Endothelial cell of umbilical vein (primary cell): ENCODE measurements at regions not wholly inside any gene's neighbourhood (a gene's known extent, or its start where the extent isn't known, plus 50 kb on each side); places are given as distances from the start of the nearest gene placed in this dataset.

Source experiments
- BruUV-seq: library from RNA; stranded (reverse); fragments of 400-500 nt; replicated peaks from 2 replicates; lab custom pipeline; 2021; lab: Mats Ljungman, UMichigan
- CTCF ChIA-PET: fragments of 300-600, 350-600 bp; sonication (Branson Sonifier 250); formaldehyde crosslinking; loops from one replicate; lab custom pipeline; 2021; ENCODE audit warnings: antibody characterized with exemption, inconsistent platforms; lab: Charles Lee
- POLR2A ChIA-PET: fragments of 300-600, 350-600 bp; sonication (Branson Sonifier 250); formaldehyde crosslinking; loops from one replicate; lab custom pipeline; 2021; ENCODE audit warnings: antibody characterized with exemption, inconsistent platforms; lab: Charles Lee
- DNase-seq: peaks from one replicate; pipeline ENCODE4 v3.0.0-alpha.2; 2011; ENCODE audit warnings: low read depth, low spot score
- FAIRE-seq: peaks from 2 replicates; lab custom pipeline; 2011; peaks lifted over from hg19 to GRCh38; lab: Jason Lieb, UNC
- H2AFZ ChIP-seq: 2 replicates; pipeline ENCODE4 v1.6.0; 2012; ENCODE audit warnings: low read depth, low read length, control low read depth, inconsistent platforms
- H3K27ac ChIP-seq: 2 replicates; pipeline ENCODE4 v1.5.1; 2011; ENCODE audit warnings: low read depth, mild to moderate bottlenecking, control low read depth, low read length, moderate library complexity; ENCODE audit not compliant: insufficient read depth
- H3K27me3 ChIP-seq, 2 experiments: 2 replicates each; pipeline versions ENCODE4 v1.6.0 to v1.6.1; 2011; ENCODE audit warnings: low read length in 2 of 2, mixed read lengths in 1 of 2; ENCODE audit not compliant: control insufficient read depth in 2 of 2, insufficient read depth in 2 of 2
- H3K36me3 ChIP-seq, 2 experiments: 2 replicates in 1 of 2; 3 replicates in 1 of 2; pipeline ENCODE4 v1.5.1; 2011; ENCODE audit warnings: low read length in 2 of 2, mild to moderate bottlenecking in 1 of 2, moderate library complexity in 1 of 2; ENCODE audit not compliant: control insufficient read depth in 2 of 2, insufficient read depth in 2 of 2; ENCODE audit errors: extremely low read depth in 1 of 2
- H3K4me1 ChIP-seq: 3 replicates; pipeline ENCODE4 v1.5.1; 2011; ENCODE audit warnings: mild to moderate bottlenecking, low read length; ENCODE audit not compliant: control insufficient read depth, insufficient read depth; ENCODE audit errors: extremely low read depth
- H3K4me2 ChIP-seq: 2 replicates; pipeline ENCODE4 v1.6.1; 2011; ENCODE audit warnings: low read length, control low read depth, mixed read lengths; ENCODE audit not compliant: insufficient read depth
- H3K4me3 ChIP-seq, 3 experiments: fragments of 200-600 bp in 1 of 3; sonication (generic), shearing (Covaris generic) in 1 of 3; replicated peaks in 1 of 3; 2 replicates each; pipeline ENCODE4 v1.5.1; 2011 to 2016; ENCODE audit warnings: control low read depth in 3 of 3, low read length in 3 of 3, mild to moderate bottlenecking in 2 of 3, inconsistent platforms in 1 of 3, low read depth in 1 of 3, moderate library complexity in 1 of 3; ENCODE audit not compliant: insufficient read depth in 1 of 3
- H3K79me2 ChIP-seq: 2 replicates; pipeline ENCODE4 v1.6.0; 2012; ENCODE audit warnings: low read length, inconsistent platforms; ENCODE audit not compliant: control insufficient read depth, insufficient read depth
- H3K9ac ChIP-seq: replicated peaks from 2 replicates; pipeline ENCODE3; 2011; ENCODE audit warnings: low read length, control low read depth; ENCODE audit not compliant: insufficient read depth; ENCODE audit errors: extremely low read depth
- H3K9me1 ChIP-seq: replicated peaks from 3 replicates; pipeline ENCODE4 v1.6.0; 2011; ENCODE audit warnings: mild to moderate bottlenecking, low read length; ENCODE audit not compliant: control insufficient read depth, insufficient read depth; ENCODE audit errors: extremely low read depth
- H3K9me3 ChIP-seq: replicated peaks from 2 replicates; pipeline ENCODE4 v1.5.1; 2012; ENCODE audit warnings: low read length, inconsistent platforms; ENCODE audit not compliant: control insufficient read depth, insufficient read depth
- H4K20me1 ChIP-seq: replicated peaks from 2 replicates; pipeline ENCODE3; 2011; ENCODE audit warnings: mild to moderate bottlenecking, low read length; ENCODE audit not compliant: control insufficient read depth, insufficient read depth; ENCODE audit errors: extremely low read depth
- EZH2 ChIP-seq: IDR thresholded peaks from 2 replicates; pipeline ENCODE4 v1.6.1; 2012; ENCODE audit warnings: borderline replicate concordance, low read depth, mild to moderate bottlenecking, moderate library complexity, low read length, inconsistent platforms; ENCODE audit not compliant: severe bottlenecking
- FOS ChIP-seq: IDR thresholded peaks from 2 replicates; pipeline ENCODE4 v1.6.1; 2011; ENCODE audit warnings: mild to moderate bottlenecking, low read length, moderate library complexity, borderline replicate concordance; ENCODE audit not compliant: insufficient read depth
- GATA2 ChIP-seq: IDR thresholded peaks from 2 replicates; pipeline ENCODE4 v1.7.0; 2011; ENCODE audit warnings: low read depth, mild to moderate bottlenecking, moderate library complexity, mixed read lengths, low read length; ENCODE audit not compliant: insufficient read length, insufficient read depth
- JUN ChIP-seq: IDR thresholded peaks from 2 replicates; pipeline ENCODE4 v1.6.1; 2011; ENCODE audit warnings: borderline replicate concordance, low read depth; ENCODE audit not compliant: insufficient read length, insufficient read depth
- MYC ChIP-seq: IDR thresholded peaks from one replicate; pipeline ENCODE4 v1.6.1; 2011; ENCODE audit warnings: mild to moderate bottlenecking, low read depth, low read length
- POLR2A ChIP-seq: IDR thresholded peaks from 2 replicates; pipeline ENCODE4 v1.6.1; 2012; ENCODE audit warnings: low read depth, mild to moderate bottlenecking, control low read depth, low read length
- POLR2AphosphoS5 ChIP-seq: IDR thresholded peaks from 2 replicates; pipeline ENCODE4 v1.6.1; 2012; ENCODE audit warnings: low read depth, mild to moderate bottlenecking, control low read depth, low read length, moderate library complexity; ENCODE audit not compliant: insufficient read depth
- dilution Hi-C: fragments of 300-500 bp; cut with MboI; formaldehyde crosslinking; loops from one replicate; pipeline ENCODE4 v1.15.0; 2019; ENCODE audit warnings: low sequenced_read_pairs; ENCODE audit not compliant: extremely low pct_ligation_motif_present
- intact Hi-C: fragments of 100-400 bp; cut with micrococcal nuclease; formaldehyde crosslinking; loops from one replicate; pipeline ENCODE4 v1.10.0; 2022
- TF ChIP-seq, protein P1 (sequence below): IDR thresholded peaks from 2 replicates; pipeline ENCODE4 v1.6.1; 2011; ENCODE audit not compliant: insufficient read depth, insufficient read length
- TF ChIP-seq, protein P2 (sequence below), 2 donors: IDR thresholded peaks; 1 replicate in 1 of 2; 2 replicates in 1 of 2; pipeline ENCODE4 v1.5.1; 2011; ENCODE audit warnings: low read length in 2 of 2, mild to moderate bottlenecking in 2 of 2, moderate library complexity in 2 of 2, control low read depth in 1 of 2, inconsistent platforms in 1 of 2, low read depth in 1 of 2; ENCODE audit not compliant: insufficient read depth in 1 of 2; ENCODE audit errors: extremely low read depth in 1 of 2

DNA sequence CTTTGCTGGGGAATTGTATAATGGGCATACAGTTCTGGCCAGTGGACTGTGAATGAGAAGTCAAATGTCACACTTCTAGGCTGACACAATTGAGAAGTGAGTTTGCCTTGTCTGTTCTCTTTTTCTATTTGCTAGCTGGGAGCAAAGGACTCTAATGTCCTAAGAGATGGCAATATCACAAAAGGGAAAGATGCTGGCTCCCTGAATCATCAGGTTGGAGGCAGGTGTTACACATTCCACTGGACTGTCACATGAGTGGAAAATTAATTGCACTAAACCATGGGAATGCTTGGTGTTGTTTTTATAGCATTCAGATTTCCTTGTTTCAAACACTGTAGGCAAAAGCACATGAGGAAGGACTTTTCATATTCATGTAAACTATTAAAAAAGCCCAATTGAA lies 388.3 kb downstream of the ADAM29 start:
- H3K4me1 ChIP-seq = no peaks in the 10 kb centered on the region
- peaks cover 2% of the 10 kb centered on the region for H3K9me3 ChIP-seq
- no peak overlapping the region for H3K4me3 ChIP-seq
- H3K79me2 ChIP-seq = no peaks in the 10 kb centered on the region
- no peaks in the 10 kb centered on the region for H4K20me1 ChIP-seq
- no peak overlapping the region for H2AFZ ChIP-seq
- intact Hi-C loops = no loop called here
- no peaks in the 10 kb centered on the region for H3K27me3 ChIP-seq
- FAIRE-seq = no peak
- no peak overlapping the region for H3K4me2 ChIP-seq
- no TSS peak for BruUV-seq
- POLR2A ChIA-PET = no interaction called here
- DNase-seq = no peak
- no peaks in the 10 kb centered on the region for H3K9me1 ChIP-seq
- no peaks in the 10 kb centered on the region for H3K36me3 ChIP-seq
- TF ChIP-seq FOS (no peak), JUN (no peak), GATA2 (no peak), MYC (no peak), EZH2 (no peak), POLR2AphosphoS5 (no peak), POLR2A (no peak)
- TF ChIP-seq, protein P1, sequence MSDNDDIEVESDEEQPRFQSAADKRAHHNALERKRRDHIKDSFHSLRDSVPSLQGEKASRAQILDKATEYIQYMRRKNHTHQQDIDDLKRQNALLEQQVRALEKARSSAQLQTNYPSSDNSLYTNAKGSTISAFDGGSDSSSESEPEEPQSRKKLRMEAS = no peak
- TF ChIP-seq, protein P2, sequence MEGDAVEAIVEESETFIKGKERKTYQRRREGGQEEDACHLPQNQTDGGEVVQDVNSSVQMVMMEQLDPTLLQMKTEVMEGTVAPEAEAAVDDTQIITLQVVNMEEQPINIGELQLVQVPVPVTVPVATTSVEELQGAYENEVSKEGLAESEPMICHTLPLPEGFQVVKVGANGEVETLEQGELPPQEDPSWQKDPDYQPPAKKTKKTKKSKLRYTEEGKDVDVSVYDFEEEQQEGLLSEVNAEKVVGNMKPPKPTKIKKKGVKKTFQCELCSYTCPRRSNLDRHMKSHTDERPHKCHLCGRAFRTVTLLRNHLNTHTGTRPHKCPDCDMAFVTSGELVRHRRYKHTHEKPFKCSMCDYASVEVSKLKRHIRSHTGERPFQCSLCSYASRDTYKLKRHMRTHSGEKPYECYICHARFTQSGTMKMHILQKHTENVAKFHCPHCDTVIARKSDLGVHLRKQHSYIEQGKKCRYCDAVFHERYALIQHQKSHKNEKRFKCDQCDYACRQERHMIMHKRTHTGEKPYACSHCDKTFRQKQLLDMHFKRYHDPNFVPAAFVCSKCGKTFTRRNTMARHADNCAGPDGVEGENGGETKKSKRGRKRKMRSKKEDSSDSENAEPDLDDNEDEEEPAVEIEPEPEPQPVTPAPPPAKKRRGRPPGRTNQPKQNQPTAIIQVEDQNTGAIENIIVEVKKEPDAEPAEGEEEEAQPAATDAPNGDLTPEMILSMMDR (IDR thresholded peaks at IDR 0.05; ENCODE audit: extremely low read depth in 1 of 2, insufficient read depth in 1 of 2, low read depth in 1 of 2, low read length in 2 of 2) = no peak
- CTCF ChIA-PET = no interaction called here
- no peak overlapping the region for H3K27ac ChIP-seq
- dilution Hi-C loops = no loop called here
- no peak overlapping the region for H3K9ac ChIP-seq
